ENCODE measurements at regions not wholly inside any gene's neighbourhood (a gene's known extent, or its start where the extent isn't known, plus 50 kb on each side); places are given as distances from the start of the nearest gene placed in this dataset.
"Not testable (repeated sequence)": the region's sequence is repeated elsewhere in the genome, so short reads cannot be mapped to it uniquely, and the experiment has no call there.

DNA sequence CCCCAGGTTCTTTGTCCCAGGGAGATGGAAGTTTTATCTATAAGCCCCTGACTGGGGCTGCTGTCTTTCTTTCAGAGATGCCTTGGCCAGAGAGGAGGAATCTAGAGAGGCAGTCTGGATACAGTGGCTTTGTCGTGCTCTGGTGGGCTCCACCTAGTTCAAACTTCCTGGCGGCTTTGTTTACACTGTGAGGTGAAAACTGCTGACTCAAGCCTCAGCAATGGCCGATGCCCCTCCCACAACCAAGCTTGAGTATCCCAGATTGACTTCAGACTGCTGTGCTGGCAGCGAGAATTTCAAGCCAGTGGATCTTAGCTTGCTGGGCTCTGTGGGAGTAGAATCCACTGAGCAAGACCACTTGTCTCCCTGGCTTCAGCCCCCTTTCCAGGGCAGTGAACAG lies 1288.8 kb downstream of the REEP3 start:
- H3K4me1 Mint-ChIP-seq (ENCODE audit: low read depth in 2 of 2); ATAC-seq (replicated peaks); DNase-seq; H3K9me3 Mint-ChIP-seq; H3K36me3 Mint-ChIP-seq (ENCODE audit: insufficient read depth); H3K27me3 Mint-ChIP-seq; H3K27ac Mint-ChIP-seq; H3K4me3 Mint-ChIP-seq: not testable (repeated sequence)

DNA sequence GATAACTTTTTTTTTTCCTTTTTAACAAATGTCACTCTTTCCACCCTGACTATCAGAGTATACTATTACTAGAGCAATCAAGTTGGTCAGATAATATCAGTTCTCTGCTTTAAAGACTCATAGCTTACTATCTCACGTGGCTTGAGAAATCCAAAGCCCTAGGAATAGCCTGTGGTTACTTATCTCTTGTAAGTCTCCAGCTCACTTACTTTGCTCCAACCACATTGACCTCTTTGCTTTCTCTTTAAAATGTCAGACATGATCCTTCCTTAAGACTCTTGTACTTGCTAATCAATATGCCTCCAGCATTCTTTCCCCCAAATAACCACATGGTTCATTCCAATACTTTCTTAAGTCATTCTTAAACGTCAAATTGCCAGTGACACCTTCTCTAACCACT lies 1292.2 kb downstream of the REEP3 start:
- Mint-ChIP-seq H3K27me3 (no peaks in the 10 kb centered on the region), H3K4me3 (no peak overlapping the region), H3K27ac (no peak overlapping the region), H3K36me3 (ENCODE audit: insufficient read depth) (no peaks in the 10 kb centered on the region), H3K9me3 (peaks cover 3 to 10% of the 10 kb centered on the region in 2 donors), H3K4me1 (ENCODE audit: low read depth in 2 of 2) (no peaks in the 10 kb centered on the region)
- no peak for DNase-seq
- ATAC-seq (replicated peaks), result no peak

DNA sequence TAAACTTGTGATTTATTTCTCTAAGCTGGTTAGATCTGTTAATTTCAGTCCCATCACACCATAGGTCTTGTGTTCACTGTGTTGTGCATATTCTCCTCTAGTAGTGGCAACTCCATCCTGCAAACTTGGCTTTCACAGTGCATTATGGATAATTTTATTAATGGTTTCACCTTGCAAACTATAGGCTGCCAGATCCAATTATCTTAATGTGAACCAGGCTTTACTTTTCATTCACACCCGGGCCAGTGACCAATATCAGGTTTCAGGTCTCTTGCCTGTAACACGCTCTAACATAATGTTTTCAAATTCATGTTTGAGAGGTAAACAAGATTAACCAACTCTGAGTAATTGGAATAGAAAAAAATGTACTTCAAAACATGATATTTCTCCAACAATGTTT lies 1293.0 kb downstream of the REEP3 start:
- no peak overlapping the region for H3K27ac Mint-ChIP-seq
- no peak for ATAC-seq (replicated peaks)
- no peaks in the 10 kb centered on the region for H3K4me1 Mint-ChIP-seq (ENCODE audit: low read depth in 2 of 2)

DNA sequence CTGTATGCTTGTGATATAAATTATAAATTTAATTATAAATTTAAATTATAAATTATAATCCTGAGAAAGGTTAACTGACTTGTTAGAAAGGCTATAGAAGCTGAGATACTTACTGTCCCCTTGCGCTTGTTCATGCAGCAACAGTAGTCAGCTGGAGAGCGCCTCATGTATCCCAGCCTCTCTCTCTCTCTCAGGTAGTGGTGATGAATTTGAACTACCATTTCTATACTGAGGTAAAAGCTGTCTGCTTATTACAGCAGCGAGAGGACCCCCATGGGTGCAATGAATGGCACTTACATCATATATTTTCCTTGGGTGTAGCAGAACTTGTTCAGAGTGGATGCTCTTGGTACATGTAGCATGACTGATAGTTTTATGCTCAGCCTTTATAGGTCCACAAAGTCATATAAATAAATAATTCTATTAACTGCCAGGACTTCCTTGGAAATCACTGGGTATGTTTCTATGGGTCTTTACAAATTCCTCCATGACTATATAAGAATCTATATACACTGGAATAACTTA lies 1308.7 kb downstream of the REEP3 start:
- H3K27me3 Mint-ChIP-seq, result no peaks in the 10 kb centered on the region
- no peak overlapping the region for H3K27ac Mint-ChIP-seq
- DNase-seq, result no peak
- H3K36me3 Mint-ChIP-seq (ENCODE audit: insufficient read depth), result no peaks in the 10 kb centered on the region
- peaks cover 7 to 16% of the 10 kb centered on the region in 2 donors for H3K9me3 Mint-ChIP-seq
- H3K4me1 Mint-ChIP-seq (ENCODE audit: low read depth in 2 of 2), result no peaks in the 10 kb centered on the region
- no peak for ATAC-seq (replicated peaks)
- H3K4me3 Mint-ChIP-seq, result no peak overlapping the region

More for the DNA sequence above, 1293.0 kb downstream of the REEP3 start:
- DNase-seq, result no peak
- Mint-ChIP-seq H3K9me3 (peaks cover 3 to 10% of the 10 kb centered on the region in 2 donors), H3K4me3 (no peak overlapping the region), H3K27me3 (no peaks in the 10 kb centered on the region), H3K36me3 (ENCODE audit: insufficient read depth) (no peaks in the 10 kb centered on the region)

DNA sequence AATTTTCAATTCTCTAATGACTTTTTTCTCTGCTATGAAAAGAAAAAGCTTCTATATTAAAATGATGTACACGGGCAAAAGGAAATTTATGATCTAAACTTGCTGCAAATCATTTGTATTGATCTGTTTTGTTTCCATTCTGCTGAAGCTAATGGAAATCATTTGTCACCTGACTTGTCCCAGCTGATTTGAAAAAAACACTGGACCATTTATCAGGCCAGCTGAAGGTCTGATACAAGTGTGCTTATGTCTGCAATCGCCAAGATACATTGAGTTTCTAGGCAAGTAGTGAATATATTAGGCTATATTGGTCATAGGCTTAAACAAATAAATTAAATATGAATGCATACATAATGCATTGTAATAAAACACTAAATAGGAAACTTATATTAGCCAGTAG lies 1309.7 kb downstream of the REEP3 start:
- Mint-ChIP-seq H3K27ac (no peak overlapping the region), H3K27me3 (no peaks in the 10 kb centered on the region), H3K9me3 (peaks cover 5 to 16% of the 10 kb centered on the region in 2 donors), H3K36me3 (ENCODE audit: insufficient read depth) (no peaks in the 10 kb centered on the region), H3K4me3 (no peak overlapping the region), H3K4me1 (ENCODE audit: low read depth in 2 of 2) (no peaks in the 10 kb centered on the region)
- DNase-seq (no peak), ATAC-seq (replicated peaks) (no peak)

DNA sequence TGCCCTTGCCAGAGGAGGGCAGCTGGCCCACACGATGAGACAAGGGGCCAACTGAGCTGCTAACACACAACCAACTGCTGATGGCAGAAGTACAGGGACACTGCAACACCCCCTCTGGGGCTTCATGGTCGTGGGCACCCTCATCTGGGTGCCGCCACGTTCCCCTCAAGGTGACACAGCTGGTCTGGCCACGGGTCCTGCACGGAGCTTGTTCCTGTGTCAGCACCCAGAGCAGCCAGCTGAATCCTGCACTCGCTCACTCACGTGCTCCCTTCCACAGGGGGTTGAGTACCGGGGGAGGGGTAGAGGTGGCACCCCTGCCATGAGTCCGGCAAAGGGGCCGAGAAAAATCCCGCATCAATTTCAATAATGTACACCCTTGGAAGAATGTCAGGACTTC lies 1319.1 kb downstream of the REEP3 start:
- Mint-ChIP-seq H3K4me1 (ENCODE audit: low read depth in 2 of 2) (no peaks in the 10 kb centered on the region), H3K27me3 (no peaks in the 10 kb centered on the region), H3K4me3 (no peak overlapping the region), H3K9me3 (peaks cover 12 to 17% of the 10 kb centered on the region in 2 donors), H3K27ac (no peak overlapping the region), H3K36me3 (ENCODE audit: insufficient read depth) (no peaks in the 10 kb centered on the region)
- DNase-seq (no peak), ATAC-seq (replicated peaks) (no peak)

DNA sequence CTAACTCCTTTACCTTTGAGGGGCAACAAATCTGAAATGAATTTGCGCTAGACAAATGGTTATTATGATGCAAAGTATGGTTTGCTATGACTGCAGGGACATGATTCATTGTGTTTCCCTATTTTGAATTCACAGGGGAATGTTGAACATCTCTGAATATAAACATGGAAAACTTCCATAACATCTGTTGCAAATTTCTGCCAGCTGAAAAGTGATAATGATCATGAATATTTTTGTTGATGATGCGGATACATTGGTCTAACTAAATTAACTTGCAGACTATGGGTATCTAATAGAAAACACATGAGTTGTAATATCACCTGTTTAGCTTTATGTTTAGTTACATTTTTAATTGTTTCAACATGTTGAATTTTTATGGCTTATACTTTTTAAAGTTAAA lies 1325.5 kb downstream of the REEP3 start:
- DNase-seq (no peak), ATAC-seq (replicated peaks) (no peak)
- Mint-ChIP-seq H3K4me1 (ENCODE audit: low read depth in 2 of 2) (no peaks in the 10 kb centered on the region), H3K36me3 (ENCODE audit: insufficient read depth) (no peaks in the 10 kb centered on the region), H3K27me3 (no peaks in the 10 kb centered on the region), H3K4me3 (no peak overlapping the region), H3K27ac (no peak overlapping the region), H3K9me3 (peaks cover 9 to 13% of the 10 kb centered on the region in 2 donors)

DNA sequence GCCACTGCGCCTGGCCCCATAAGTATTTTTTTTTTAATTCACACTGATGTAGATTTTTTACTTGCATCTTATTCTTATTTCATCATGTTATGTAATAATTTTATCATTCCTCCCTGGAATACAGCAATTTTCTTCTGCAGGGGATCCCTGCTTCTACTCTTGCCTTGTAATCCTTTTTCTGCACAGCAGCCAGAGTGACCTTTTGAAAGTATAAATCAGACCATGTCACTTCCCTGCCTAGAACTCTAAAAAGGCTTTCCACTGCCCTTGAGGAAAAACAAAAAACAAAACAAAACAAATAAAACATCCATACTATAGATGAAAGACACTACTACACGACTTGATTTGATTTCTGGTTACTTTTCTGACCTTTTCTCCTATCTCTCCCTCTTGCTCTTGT lies 1334.7 kb downstream of the REEP3 start:
- DNase-seq (no peak), ATAC-seq (replicated peaks) (no peak)
- H3K36me3 Mint-ChIP-seq (ENCODE audit: insufficient read depth), result no peaks in the 10 kb centered on the region
- peaks cover 7 to 15% of the 10 kb centered on the region in 2 donors for H3K9me3 Mint-ChIP-seq
- H3K27ac Mint-ChIP-seq, result no peak overlapping the region
- H3K4me3 Mint-ChIP-seq, result no peak overlapping the region
- no peaks in the 10 kb centered on the region for H3K4me1 Mint-ChIP-seq (ENCODE audit: low read depth in 2 of 2)
- H3K27me3 Mint-ChIP-seq, result no peaks in the 10 kb centered on the region

DNA sequence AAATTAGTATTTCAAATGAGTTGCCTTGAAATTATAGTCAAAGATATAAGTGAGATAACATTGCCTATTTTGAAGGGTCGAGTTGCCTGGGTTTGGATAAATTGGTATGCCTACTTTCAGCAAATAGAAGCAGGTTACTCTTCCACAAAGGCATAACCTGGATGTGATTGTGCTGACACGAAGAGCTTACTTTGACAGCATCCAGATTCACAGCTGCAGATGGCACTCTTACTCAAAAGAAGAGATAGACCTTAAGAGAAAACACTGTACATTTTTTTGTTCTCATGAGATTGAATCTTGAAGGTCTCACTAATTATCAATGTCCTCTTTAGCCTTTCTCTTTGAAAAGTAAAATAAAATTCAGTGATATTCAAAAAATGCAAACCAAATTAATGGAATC lies 1338.7 kb downstream of the REEP3 start:
- no peak for ATAC-seq (replicated peaks)
- Mint-ChIP-seq H3K4me3 (no peak overlapping the region), H3K4me1 (ENCODE audit: low read depth in 2 of 2) (no peaks in the 10 kb centered on the region), H3K36me3 (ENCODE audit: insufficient read depth) (no peaks in the 10 kb centered on the region), H3K9me3 (peaks cover 8 to 14% of the 10 kb centered on the region in 2 donors), H3K27ac (no peak overlapping the region), H3K27me3 (no peaks in the 10 kb centered on the region)
- DNase-seq, result no peak

DNA sequence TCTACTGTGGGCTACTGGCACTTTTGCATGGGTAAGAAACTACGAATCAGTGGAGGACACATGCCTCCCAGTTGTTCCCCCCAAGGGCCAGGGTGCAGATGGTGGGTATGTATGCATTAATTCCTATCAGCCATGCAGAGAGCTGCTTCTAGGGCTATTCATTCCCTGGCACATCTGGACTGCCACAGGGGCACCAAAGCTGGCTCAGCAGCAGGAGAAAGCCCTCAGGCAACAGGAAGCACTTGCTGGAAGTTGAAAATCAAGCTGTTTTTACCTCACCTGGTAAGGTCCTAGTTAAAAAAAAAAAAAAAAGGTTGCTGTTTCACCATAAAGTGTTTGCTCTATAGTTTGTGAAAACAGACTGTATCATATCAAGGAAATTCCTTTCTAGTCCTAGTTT lies 1342.6 kb downstream of the REEP3 start:
- no peaks in the 10 kb centered on the region for H3K4me1 Mint-ChIP-seq (ENCODE audit: low read depth in 2 of 2)
- no peaks in the 10 kb centered on the region for H3K27me3 Mint-ChIP-seq
- no peak overlapping the region for H3K27ac Mint-ChIP-seq
- H3K36me3 Mint-ChIP-seq (ENCODE audit: insufficient read depth), result no peaks in the 10 kb centered on the region
- H3K4me3 Mint-ChIP-seq, result no peak overlapping the region
- H3K9me3 Mint-ChIP-seq, result peaks cover 4 to 7% of the 10 kb centered on the region in 2 donors
- ATAC-seq (replicated peaks) (no peak), DNase-seq (no peak)

DNA sequence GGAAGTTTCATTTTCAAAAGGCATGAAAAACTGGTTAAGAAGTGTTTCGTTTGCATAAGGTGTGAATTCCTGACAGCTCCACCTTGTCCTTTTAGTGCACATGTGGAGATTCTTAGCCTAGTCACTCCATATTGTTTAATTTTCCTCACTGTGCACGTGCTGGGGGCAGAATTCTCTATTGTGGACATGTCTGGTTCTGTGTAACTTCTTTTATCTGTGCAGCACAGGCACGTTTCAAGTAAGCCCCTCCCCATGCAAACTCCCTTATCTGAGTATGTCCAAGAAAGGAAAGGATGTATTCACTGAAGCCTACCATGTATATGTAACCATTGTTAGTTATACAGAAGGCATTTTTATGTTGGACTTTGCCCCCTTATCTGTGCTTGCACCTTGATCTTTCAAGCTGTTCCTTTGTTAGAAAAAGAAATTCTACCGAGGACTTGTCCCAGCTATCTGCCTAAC lies 1346.3 kb downstream of the REEP3 start:
- Mint-ChIP-seq H3K36me3 (ENCODE audit: insufficient read depth) (no peaks in the 10 kb centered on the region), H3K9me3 (peaks cover 0 to 1% of the 10 kb centered on the region in 2 donors), H3K27ac (no peak overlapping the region), H3K27me3 (no peaks in the 10 kb centered on the region), H3K4me1 (ENCODE audit: low read depth in 2 of 2) (no peaks in the 10 kb centered on the region), H3K4me3 (no peak overlapping the region)
- ATAC-seq (replicated peaks), result no peak
- DNase-seq, result no peak

DNA sequence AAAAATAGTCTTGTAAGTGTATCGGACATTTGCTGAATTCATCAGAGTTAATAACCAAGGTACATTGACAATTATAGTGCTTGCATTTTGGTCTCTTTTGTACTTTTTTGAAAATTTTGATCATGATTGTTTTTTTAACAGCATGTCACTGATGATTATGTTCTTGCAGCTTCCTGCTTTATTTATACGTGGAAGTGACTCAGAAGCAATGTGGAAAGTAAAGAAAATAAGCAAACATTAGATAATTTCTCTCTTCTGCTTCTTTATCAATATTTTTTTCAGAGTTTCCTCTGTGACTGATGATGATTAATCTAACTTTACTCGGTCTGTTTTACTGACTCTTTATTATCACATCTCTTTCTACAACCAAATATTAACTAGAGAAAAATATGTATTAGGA lies 1351.9 kb downstream of the REEP3 start:
- DNase-seq, result no peak
- no peaks in the 10 kb centered on the region for H3K9me3 Mint-ChIP-seq
- H3K27ac Mint-ChIP-seq, result no peak overlapping the region
- no peaks in the 10 kb centered on the region for H3K27me3 Mint-ChIP-seq
- ATAC-seq (replicated peaks), result no peak
- no peak overlapping the region for H3K4me3 Mint-ChIP-seq
- no peaks in the 10 kb centered on the region for H3K4me1 Mint-ChIP-seq (ENCODE audit: low read depth in 2 of 2)
- H3K36me3 Mint-ChIP-seq (ENCODE audit: insufficient read depth), result no peaks in the 10 kb centered on the region

DNA sequence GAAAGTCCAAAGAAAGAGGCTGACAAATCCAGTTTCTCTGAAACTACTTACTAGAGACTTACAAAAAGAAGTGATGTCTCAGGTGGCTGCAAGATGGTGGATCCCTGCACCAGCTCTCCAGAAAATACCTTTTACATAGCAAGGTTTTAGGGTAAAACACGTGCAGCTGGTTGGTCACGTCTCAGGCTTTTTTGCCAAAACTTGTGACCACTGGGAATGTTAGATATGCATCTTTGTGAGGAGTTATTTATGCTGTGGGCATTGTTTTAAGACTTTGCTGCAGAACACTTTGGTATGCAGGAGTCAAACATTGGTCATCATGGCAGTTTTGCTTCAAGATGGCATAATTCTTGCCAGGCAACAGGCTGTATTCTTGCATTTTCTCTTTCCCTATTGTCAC lies 1352.8 kb downstream of the REEP3 start:
- H3K9me3 Mint-ChIP-seq, result no peaks in the 10 kb centered on the region
- H3K4me1 Mint-ChIP-seq (ENCODE audit: low read depth in 2 of 2), result no peaks in the 10 kb centered on the region
- no peak overlapping the region for H3K27ac Mint-ChIP-seq
- no peak for ATAC-seq (replicated peaks)
- H3K36me3 Mint-ChIP-seq (ENCODE audit: insufficient read depth), result no peaks in the 10 kb centered on the region
- no peak overlapping the region for H3K4me3 Mint-ChIP-seq
- DNase-seq, result no peak
- H3K27me3 Mint-ChIP-seq, result no peaks in the 10 kb centered on the region

DNA sequence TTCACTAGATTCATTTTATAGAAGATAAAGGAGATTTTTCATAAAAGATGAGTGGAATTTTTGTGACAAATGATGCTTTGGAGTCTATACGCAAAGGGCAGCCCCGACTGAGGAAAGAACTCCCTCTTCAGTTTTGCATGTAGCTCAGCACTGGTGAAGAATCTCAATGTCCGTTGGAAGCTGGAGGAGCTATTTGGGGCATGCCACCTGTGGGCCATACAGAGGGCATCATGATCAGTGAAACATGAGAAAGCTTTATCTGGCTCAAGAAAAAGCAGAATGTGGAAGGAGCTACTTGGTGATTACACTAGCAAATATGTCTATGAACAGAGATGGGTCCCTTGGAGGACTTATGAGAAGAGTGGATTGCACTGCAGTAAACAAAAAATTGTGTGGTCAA lies 1359.3 kb downstream of the REEP3 start:
- no peaks in the 10 kb centered on the region for H3K4me1 Mint-ChIP-seq (ENCODE audit: low read depth in 2 of 2)
- peaks cover 0 to 4% of the 10 kb centered on the region in 2 donors for H3K9me3 Mint-ChIP-seq
- DNase-seq (no peak), ATAC-seq (replicated peaks) (no peak)
- H3K4me3 Mint-ChIP-seq, result no peak overlapping the region
- no peaks in the 10 kb centered on the region for H3K27me3 Mint-ChIP-seq
- no peaks in the 10 kb centered on the region for H3K36me3 Mint-ChIP-seq (ENCODE audit: insufficient read depth)
- H3K27ac Mint-ChIP-seq, result no peak overlapping the region

DNA sequence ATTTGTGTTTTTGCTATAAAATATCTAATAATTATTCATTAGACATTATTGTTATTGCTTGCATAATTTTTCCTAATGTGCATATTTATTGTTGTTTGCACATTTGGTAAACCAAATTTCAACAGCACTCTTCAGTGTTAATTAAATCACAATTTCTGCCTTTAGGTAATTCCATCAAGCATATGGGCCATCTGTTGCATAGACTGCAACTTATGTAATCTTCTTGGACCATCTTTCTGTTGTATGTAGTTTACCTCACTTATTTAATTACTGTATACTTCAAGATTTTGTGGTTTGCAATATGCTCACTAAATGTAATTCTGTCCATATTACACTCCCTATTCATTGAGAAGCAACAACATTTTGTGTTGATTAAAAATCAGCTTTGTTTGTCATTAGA lies 1360.1 kb downstream of the REEP3 start:
- no peaks in the 10 kb centered on the region for H3K27me3 Mint-ChIP-seq
- peaks cover 0 to 6% of the 10 kb centered on the region in 2 donors for H3K9me3 Mint-ChIP-seq
- no peak for DNase-seq
- H3K27ac Mint-ChIP-seq, result no peak overlapping the region
- no peak for ATAC-seq (replicated peaks)
- H3K4me3 Mint-ChIP-seq, result no peak overlapping the region
- H3K36me3 Mint-ChIP-seq (ENCODE audit: insufficient read depth), result no peaks in the 10 kb centered on the region
- no peaks in the 10 kb centered on the region for H3K4me1 Mint-ChIP-seq (ENCODE audit: low read depth in 2 of 2)

All from effector memory CD8-positive, alpha-beta T cell (primary cell).